Mesendoderm (in vitro differentiated cells): ENCODE measurements at regions not wholly inside any gene's neighbourhood (a gene's known extent, or its start where the extent isn't known, plus 50 kb on each side); places are given as distances from the start of the nearest gene placed in this dataset.

ENCODE experiments used
- DNase-seq: peaks from one replicate; pipeline ENCODE4 v3.0.0; 2013
- H2AK5ac ChIP-seq: 2 replicates; pipeline ENCODE4 v1.6.1; 2013; ENCODE audit warnings: low read length, inconsistent platforms
- H2BK120ac ChIP-seq: 2 replicates; pipeline ENCODE4 v1.6.1; 2013; ENCODE audit warnings: low read depth, mild to moderate bottlenecking, low read length, moderate library complexity, mixed read lengths
- H2BK15ac ChIP-seq: replicated peaks from 2 replicates; pipeline ENCODE4 v1.6.1; 2013; ENCODE audit warnings: low read depth, mild to moderate bottlenecking, moderate library complexity
- H2BK5ac ChIP-seq: 2 replicates; pipeline ENCODE4 v1.6.1; 2013; ENCODE audit warnings: low read length, inconsistent platforms
- H3K18ac ChIP-seq: 2 replicates; pipeline ENCODE4 v1.6.1; 2013; ENCODE audit warnings: mild to moderate bottlenecking, low read length, mixed read lengths
- H3K23ac ChIP-seq: one replicate; pipeline ENCODE4 v1.6.1; 2013; ENCODE audit warnings: low read length
- H3K27ac ChIP-seq: 2 replicates; pipeline ENCODE4 v1.5.1; 2013; ENCODE audit warnings: low read depth, mild to moderate bottlenecking, inconsistent platforms, low read length, moderate library complexity
- H3K27me3 ChIP-seq: 2 replicates; pipeline ENCODE4 v1.6.1; 2013; ENCODE audit warnings: low read length, control low read depth, mild to moderate bottlenecking, inconsistent platforms; ENCODE audit not compliant: insufficient read depth, poor library complexity
- H3K36me3 ChIP-seq: 2 replicates; pipeline ENCODE4 v1.6.1; 2013; ENCODE audit warnings: low read length, inconsistent platforms; ENCODE audit not compliant: control insufficient read depth, insufficient read depth
- H3K4ac ChIP-seq: one replicate; pipeline ENCODE4 v1.6.1; 2013; ENCODE audit warnings: low read depth, mild to moderate bottlenecking, low read length, moderate library complexity
- H3K4me1 ChIP-seq: 2 replicates; pipeline ENCODE4 v1.6.1; 2013; ENCODE audit warnings: low read depth, low read length, inconsistent platforms; ENCODE audit not compliant: control insufficient read depth
- H3K4me2 ChIP-seq: 2 replicates; pipeline ENCODE4 v1.6.1; 2013; ENCODE audit warnings: low read length
- H3K4me3 ChIP-seq: 2 replicates; pipeline ENCODE4 v1.5.1; 2013; ENCODE audit warnings: mild to moderate bottlenecking, low read length
- H3K56ac ChIP-seq: one replicate; pipeline ENCODE4 v1.6.1; 2013; ENCODE audit warnings: low read length
- H3K79me1 ChIP-seq: 2 replicates; pipeline ENCODE4 v1.6.1; 2013; ENCODE audit warnings: low read length, inconsistent platforms
- H3K79me2 ChIP-seq: 2 replicates; pipeline ENCODE4 v1.6.1; 2013; ENCODE audit warnings: mild to moderate bottlenecking, low read length; ENCODE audit not compliant: control insufficient read depth, insufficient read depth
- H3K9ac ChIP-seq: 2 replicates; pipeline ENCODE4 v1.6.1; 2013; ENCODE audit warnings: low read length, inconsistent platforms
- H4K5ac ChIP-seq: one replicate; pipeline ENCODE4 v1.6.1; 2013; ENCODE audit warnings: low read length
- H4K8ac ChIP-seq: one replicate; pipeline ENCODE4 v1.6.1; 2013; ENCODE audit warnings: low read depth, mild to moderate bottlenecking, control low read depth, low read length, moderate library complexity
- WGBS: extraction: QIAGEN DNeasy Blood & Tissue Kit; methylation state at CpG from one replicate; pipeline ENCODE4 v1.1.7; 2013; ENCODE audit warnings: low lambda C conversion rate, missing lambda C conversion rate; ENCODE audit not compliant: insufficient coverage; ENCODE audit errors: extremely low coverage; 5-methylcytosine and 5-hydroxymethylcytosine counted together

GRCh38 chr10:107708981-107709380, 544.5 kb upstream of the SORCS1 start:
- Histone ChIP-seq H3K79me2 (no peaks in the 10 kb centered on the region), H2AK5ac (no peak overlapping the region), H3K36me3 (no peaks in the 10 kb centered on the region), H3K9ac (no peak overlapping the region), H2BK120ac (no peak overlapping the region), H3K4me3 (no peak overlapping the region), H4K8ac (no peak overlapping the region), H3K79me1 (no peaks in the 10 kb centered on the region), H2BK5ac (no peak overlapping the region), H4K5ac (no peak overlapping the region), H2BK15ac (no peak overlapping the region), H3K23ac (no peak overlapping the region), H3K18ac (no peak overlapping the region), H3K4me1 (no peaks in the 10 kb centered on the region), H3K27ac (no peak overlapping the region), H3K4ac (no peak overlapping the region), H3K56ac (no peak overlapping the region), H3K4me2 (no peak overlapping the region), H3K27me3 (no peaks in the 10 kb centered on the region)
- DNase-seq, result no peak
- WGBS, result no CpG with 5 or more reads among the region's 1 CpG

DNA sequence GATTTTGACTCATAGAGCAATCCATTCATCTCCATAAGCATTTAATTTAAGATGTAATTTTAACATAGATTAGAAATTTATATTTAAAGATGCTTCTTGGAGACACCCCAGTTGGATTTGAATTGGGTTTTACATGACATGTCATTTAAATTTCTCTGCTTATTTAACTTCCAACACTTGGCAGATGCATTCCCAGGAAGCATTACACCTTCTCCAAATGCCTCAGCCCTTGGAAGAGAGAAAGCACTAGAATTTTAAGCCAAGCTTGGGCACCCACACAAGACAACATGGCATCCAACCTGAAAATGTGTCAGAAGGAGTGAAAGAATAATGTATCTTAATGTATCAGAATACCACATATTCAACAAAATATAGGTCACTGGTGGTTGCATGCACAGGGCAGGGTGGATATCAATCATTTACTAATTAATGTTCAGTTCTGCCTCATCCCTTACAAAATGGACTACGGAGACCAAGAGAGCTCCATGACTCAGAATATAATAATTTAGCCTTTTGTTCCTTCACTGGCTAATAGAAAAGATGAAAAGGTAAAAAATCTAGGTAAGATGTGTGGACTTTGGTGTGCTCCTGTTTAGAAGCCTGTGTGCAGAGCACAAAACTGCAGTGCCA, 541.7 kb upstream of the SORCS1 start:
- Histone ChIP-seq H3K4me2 (no peak overlapping the region), H2BK120ac (no peak overlapping the region), H3K79me2 (no peaks in the 10 kb centered on the region), H3K18ac (no peak overlapping the region), H3K27me3 (no peaks in the 10 kb centered on the region), H2AK5ac (no peak overlapping the region), H3K27ac (no peak overlapping the region), H2BK15ac (no peak overlapping the region), H3K79me1 (no peaks in the 10 kb centered on the region), H4K5ac (no peak overlapping the region), H3K36me3 (no peaks in the 10 kb centered on the region), H3K4me1 (no peaks in the 10 kb centered on the region), H3K23ac (no peak overlapping the region), H3K56ac (no peak overlapping the region), H3K9ac (no peak overlapping the region), H3K4me3 (no peak overlapping the region), H3K4ac (no peak overlapping the region), H2BK5ac (no peak overlapping the region), H4K8ac (no peak overlapping the region)
- WGBS, result no CpG with 5 or more reads among the region's 1 CpG
- DNase-seq, result no peak

GRCh38 chr10:107701943-107702342, 537.4 kb upstream of the SORCS1 start:
- H3K36me3 ChIP-seq, result no peaks in the 10 kb centered on the region
- H2BK5ac ChIP-seq, result no peak overlapping the region
- H3K56ac ChIP-seq, result no peak overlapping the region
- H3K4me3 ChIP-seq, result no peak overlapping the region
- H3K4me2 ChIP-seq, result no peak overlapping the region
- H3K4ac ChIP-seq, result no peak overlapping the region
- H3K23ac ChIP-seq, result no peak overlapping the region
- no peak overlapping the region for H4K8ac ChIP-seq
- H3K79me2 ChIP-seq, result no peaks in the 10 kb centered on the region
- no peak overlapping the region for H3K9ac ChIP-seq
- H2BK15ac ChIP-seq, result no peak overlapping the region
- no peak overlapping the region for H2AK5ac ChIP-seq
- no peak overlapping the region for H4K5ac ChIP-seq
- H3K27ac ChIP-seq, result no peak overlapping the region
- no peak overlapping the region for H3K18ac ChIP-seq
- DNase-seq, result peak; percentile 3
- no peak overlapping the region for H2BK120ac ChIP-seq
- H3K4me1 ChIP-seq, result no peaks in the 10 kb centered on the region
- no peaks in the 10 kb centered on the region for H3K79me1 ChIP-seq
- H3K27me3 ChIP-seq, result no peaks in the 10 kb centered on the region

DNA sequence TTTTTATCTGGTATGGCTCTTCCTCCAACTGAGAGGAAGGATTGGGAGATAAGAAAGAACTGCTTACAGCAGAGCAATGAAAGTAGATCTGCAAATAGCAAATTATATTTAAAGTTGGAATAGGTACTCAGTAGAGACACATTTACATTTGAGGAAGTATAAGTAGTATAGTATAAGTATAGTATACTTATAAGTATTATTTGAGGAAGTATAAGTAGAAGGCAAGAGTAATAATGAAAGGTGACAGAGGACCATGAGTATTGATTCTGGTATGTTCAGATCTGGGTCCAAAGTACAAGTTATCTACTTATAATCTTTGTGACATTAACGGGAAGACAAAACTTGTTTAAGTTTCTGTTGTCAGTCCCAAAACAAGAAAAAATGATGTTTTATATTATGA, 527.6 kb upstream of the SORCS1 start:
- no peak overlapping the region for H3K4ac ChIP-seq
- H3K23ac ChIP-seq, result no peak overlapping the region
- no peaks in the 10 kb centered on the region for H3K27me3 ChIP-seq
- H3K36me3 ChIP-seq, result no peaks in the 10 kb centered on the region
- no peak for DNase-seq
- H3K79me2 ChIP-seq, result no peaks in the 10 kb centered on the region
- no peaks in the 10 kb centered on the region for H3K79me1 ChIP-seq
- no peak overlapping the region for H3K4me3 ChIP-seq
- no peak overlapping the region for H3K56ac ChIP-seq
- H4K5ac ChIP-seq, result no peak overlapping the region
- no peak overlapping the region for H2BK120ac ChIP-seq
- H4K8ac ChIP-seq, result no peak overlapping the region
- no peak overlapping the region for H2BK5ac ChIP-seq
- no peak overlapping the region for H2AK5ac ChIP-seq
- no peak overlapping the region for H3K9ac ChIP-seq
- H3K27ac ChIP-seq, result no peak overlapping the region
- no peaks in the 10 kb centered on the region for H3K4me1 ChIP-seq
- no peak overlapping the region for H3K18ac ChIP-seq
- WGBS, result no CpG with 5 or more reads among the region's 1 CpG
- H2BK15ac ChIP-seq, result no peak overlapping the region
- no peak overlapping the region for H3K4me2 ChIP-seq

DNA sequence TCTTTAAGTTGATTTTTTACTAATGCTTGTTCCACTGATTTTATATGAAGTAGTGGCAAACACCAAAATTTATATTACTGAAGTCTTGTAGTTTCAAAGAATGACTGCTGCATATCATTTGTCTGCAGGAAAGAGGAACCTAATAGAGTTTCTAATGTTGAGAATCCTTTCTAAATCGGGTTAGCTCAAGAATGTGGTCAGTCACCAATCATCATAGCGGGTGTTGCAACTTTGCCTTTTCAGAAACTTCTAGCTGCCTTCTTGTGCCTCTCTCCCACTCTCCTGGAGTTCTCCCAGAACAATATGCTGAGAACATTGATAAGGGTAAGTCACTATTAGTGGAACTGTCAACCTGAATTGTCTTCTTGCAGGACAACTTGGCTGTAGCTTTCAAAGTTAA, 524.8 kb upstream of the SORCS1 start:
- Histone ChIP-seq H3K79me2 (no peaks in the 10 kb centered on the region), H3K27ac (no peak overlapping the region), H4K5ac (no peak overlapping the region), H3K4me3 (no peak overlapping the region), H3K36me3 (no peaks in the 10 kb centered on the region), H3K9ac (no peak overlapping the region), H4K8ac (no peak overlapping the region), H3K4me2 (no peak overlapping the region), H3K18ac (no peak overlapping the region), H2BK5ac (no peak overlapping the region), H3K27me3 (no peaks in the 10 kb centered on the region), H2AK5ac (no peak overlapping the region), H3K4me1 (no peaks in the 10 kb centered on the region), H2BK120ac (no peak overlapping the region), H3K79me1 (no peaks in the 10 kb centered on the region), H3K56ac (no peak overlapping the region), H3K4ac (no peak overlapping the region), H3K23ac (no peak overlapping the region), H2BK15ac (no peak overlapping the region)
- WGBS, result no CpG with 5 or more reads among the region's 2 CpGs
- DNase-seq, result no peak

- WGBS, result no CpG with 5 or more reads among the region's 2 CpGs
- H2BK15ac ChIP-seq, result no peak overlapping the region
- DNase-seq, result no peak
Measured at GRCh38 chr10:107687701-107688100, 523.2 kb upstream of the SORCS1 start.

More at GRCh38 chr10:107687701-107688100, 523.2 kb upstream of the SORCS1 start:
- H3K4me3 ChIP-seq, result no peak overlapping the region
- no peak overlapping the region for H3K18ac ChIP-seq
- H3K9ac ChIP-seq, result no peak overlapping the region
- H3K56ac ChIP-seq, result no peak overlapping the region
- no peaks in the 10 kb centered on the region for H3K79me1 ChIP-seq
- H3K4me2 ChIP-seq, result no peak overlapping the region
- no peak overlapping the region for H3K27ac ChIP-seq
- H2BK5ac ChIP-seq, result no peak overlapping the region
- no peak overlapping the region for H3K4ac ChIP-seq
- H3K79me2 ChIP-seq, result no peaks in the 10 kb centered on the region
- no peaks in the 10 kb centered on the region for H3K27me3 ChIP-seq
- no peak overlapping the region for H2AK5ac ChIP-seq
- no peak overlapping the region for H3K23ac ChIP-seq
- no peak overlapping the region for H4K5ac ChIP-seq
- H2BK120ac ChIP-seq, result no peak overlapping the region
- no peak overlapping the region for H4K8ac ChIP-seq
- H3K4me1 ChIP-seq, result no peaks in the 10 kb centered on the region
- H3K36me3 ChIP-seq, result no peaks in the 10 kb centered on the region
